ENCODE measurements at regions not wholly inside any gene's neighbourhood (a gene's known extent, or its start where the extent isn't known, plus 50 kb on each side); places are given as distances from the start of the nearest gene placed in this dataset.

- H3K9ac ChIP-seq (ENCODE audit: low read depth in 1 of 2, low read length in 2 of 2): no peak overlapping the region
- no peaks in the 10 kb centered on the region for H3K27me3 ChIP-seq (ENCODE audit: control insufficient read depth in 4 of 4, insufficient read depth in 4 of 4, low read length in 3 of 4)
- TF ChIP-seq TAF1 (conservative IDR thresholded peaks at IDR 0.05) (no peak), EGR1 (IDR thresholded peaks at IDR 0.05; ENCODE audit: low read depth in 2 of 2) (no peak), FOXA2 (IDR thresholded peaks at IDR 0.05) (no peak)
- no peak overlapping the region for H3K4me3 ChIP-seq (ENCODE audit: low read depth in 1 of 3, low read length in 3 of 3)
- H3K9me3 ChIP-seq (ENCODE audit: control insufficient read depth in 4 of 4, low read length in 3 of 4): no peaks in the 10 kb centered on the region
- H3K4me1 ChIP-seq (ENCODE audit: control insufficient read depth in 4 of 4, insufficient read depth in 4 of 4, low read length in 3 of 4): peaks cover 0 to 13% (median 8%) of the 10 kb centered on the region in 4 donors
- no peak for DNase-seq (ENCODE audit: low spot score)
- 29% methylated on average over 3 of the region's 3 CpGs for WGBS
- no peak overlapping the region for H3K27ac ChIP-seq (ENCODE audit: low read depth in 1 of 2, low read length in 2 of 2)
- H3K36me3 ChIP-seq (ENCODE audit: control insufficient read depth in 4 of 4, insufficient read depth in 3 of 4, low read depth in 1 of 4, low read length in 3 of 4): no peaks in the 10 kb centered on the region
Observed at GRCh38 chr5:164501344-164501743, 995.9 kb downstream of the MAT2B start.

GRCh38 chr5:164504141-164504772, 998.8 kb downstream of the MAT2B start:
- H3K27me3 ChIP-seq (ENCODE audit: control insufficient read depth in 4 of 4, insufficient read depth in 4 of 4, low read length in 3 of 4): no peaks in the 10 kb centered on the region
- H3K9me3 ChIP-seq (ENCODE audit: control insufficient read depth in 4 of 4, low read length in 3 of 4): no peaks in the 10 kb centered on the region
- no peak for TF ChIP-seq JUND (IDR thresholded peaks at IDR 0.05)
- peak; percentile 94 to 95 for TF ChIP-seq RAD21 (IDR thresholded peaks at IDR 0.05)
- TF ChIP-seq, protein P1, sequence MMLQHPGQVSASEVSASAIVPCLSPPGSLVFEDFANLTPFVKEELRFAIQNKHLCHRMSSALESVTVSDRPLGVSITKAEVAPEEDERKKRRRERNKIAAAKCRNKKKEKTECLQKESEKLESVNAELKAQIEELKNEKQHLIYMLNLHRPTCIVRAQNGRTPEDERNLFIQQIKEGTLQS (IDR thresholded peaks at IDR 0.05): no peak
- no peak for TF ChIP-seq MAX (IDR thresholded peaks at IDR 0.05)
- TF ChIP-seq CTCF (IDR thresholded peaks at IDR 0.05; ENCODE audit: low read depth, low read length, missing input control): peak; percentile 85
- no peak for TF ChIP-seq SP1 (IDR thresholded peaks at IDR 0.05)
- TF ChIP-seq TAF1 (conservative IDR thresholded peaks at IDR 0.05): no peak
- TF ChIP-seq RXRA (IDR thresholded peaks at IDR 0.05): no peak
- peak; percentile 35 for DNase-seq (ENCODE audit: low spot score)
- 29% methylated on average over 7 of the region's 7 CpGs for WGBS
- no peaks in the 10 kb centered on the region for H3K36me3 ChIP-seq (ENCODE audit: control insufficient read depth in 4 of 4, insufficient read depth in 3 of 4, low read depth in 1 of 4, low read length in 3 of 4)
- peaks cover 0 to 13% (median 8%) of the 10 kb centered on the region in 4 donors for H3K4me1 ChIP-seq (ENCODE audit: control insufficient read depth in 4 of 4, insufficient read depth in 4 of 4, low read length in 3 of 4)
- no peak overlapping the region for H3K27ac ChIP-seq (ENCODE audit: low read depth in 1 of 2, low read length in 2 of 2)
- H3K4me3 ChIP-seq (ENCODE audit: low read depth in 1 of 3, low read length in 3 of 3): no peak overlapping the region
- H3K9ac ChIP-seq (ENCODE audit: low read depth in 1 of 2, low read length in 2 of 2): no peak overlapping the region

- Histone ChIP-seq H3K27ac (ENCODE audit: low read depth in 1 of 2, low read length in 2 of 2) (no peak overlapping the region), H3K9me3 (ENCODE audit: control insufficient read depth in 4 of 4, low read length in 3 of 4) (no peaks in the 10 kb centered on the region), H3K27me3 (ENCODE audit: control insufficient read depth in 4 of 4, insufficient read depth in 4 of 4, low read length in 3 of 4) (no peaks in the 10 kb centered on the region), H3K4me1 (ENCODE audit: control insufficient read depth in 4 of 4, insufficient read depth in 4 of 4, low read length in 3 of 4) (peaks cover 0 to 13% (median 8%) of the 10 kb centered on the region in 4 donors), H3K9ac (ENCODE audit: low read depth in 1 of 2, low read length in 2 of 2) (no peak overlapping the region), H3K4me3 (ENCODE audit: low read depth in 1 of 3, low read length in 3 of 3) (no peak overlapping the region), H3K36me3 (ENCODE audit: control insufficient read depth in 4 of 4, insufficient read depth in 3 of 4, low read depth in 1 of 4, low read length in 3 of 4) (no peaks in the 10 kb centered on the region)
- DNase-seq (ENCODE audit: low spot score): no peak
- 70% methylated on average over 4 of the region's 4 CpGs for WGBS
- TF ChIP-seq YY1 (IDR thresholded peaks at IDR 0.05) (no peak), MAX (IDR thresholded peaks at IDR 0.05) (no peak), TAF1 (conservative IDR thresholded peaks at IDR 0.05) (no peak), EGR1 (IDR thresholded peaks at IDR 0.05; ENCODE audit: low read depth in 2 of 2) (no peak), CTCF (IDR thresholded peaks at IDR 0.05; ENCODE audit: low read depth, low read length, missing input control) (no peak)
- TF ChIP-seq, protein P2, sequence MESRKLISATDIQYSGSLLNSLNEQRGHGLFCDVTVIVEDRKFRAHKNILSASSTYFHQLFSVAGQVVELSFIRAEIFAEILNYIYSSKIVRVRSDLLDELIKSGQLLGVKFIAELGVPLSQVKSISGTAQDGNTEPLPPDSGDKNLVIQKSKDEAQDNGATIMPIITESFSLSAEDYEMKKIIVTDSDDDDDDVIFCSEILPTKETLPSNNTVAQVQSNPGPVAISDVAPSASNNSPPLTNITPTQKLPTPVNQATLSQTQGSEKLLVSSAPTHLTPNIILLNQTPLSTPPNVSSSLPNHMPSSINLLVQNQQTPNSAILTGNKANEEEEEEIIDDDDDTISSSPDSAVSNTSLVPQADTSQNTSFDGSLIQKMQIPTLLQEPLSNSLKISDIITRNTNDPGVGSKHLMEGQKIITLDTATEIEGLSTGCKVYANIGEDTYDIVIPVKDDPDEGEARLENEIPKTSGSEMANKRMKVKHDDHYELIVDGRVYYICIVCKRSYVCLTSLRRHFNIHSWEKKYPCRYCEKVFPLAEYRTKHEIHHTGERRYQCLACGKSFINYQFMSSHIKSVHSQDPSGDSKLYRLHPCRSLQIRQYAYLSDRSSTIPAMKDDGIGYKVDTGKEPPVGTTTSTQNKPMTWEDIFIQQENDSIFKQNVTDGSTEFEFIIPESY (IDR thresholded peaks at IDR 0.05): no peak
Observed at GRCh38 chr5:164505791-164506190, 1000.4 kb downstream of the MAT2B start.

Measured in liver (tissue), 8 donors.